SK-N-SH (cell line): ENCODE measurements at regions not wholly inside any gene's neighbourhood (a gene's known extent, or its start where the extent isn't known, plus 50 kb on each side); places are given as distances from the start of the nearest gene placed in this dataset.

Experiments used
- CTCF ChIA-PET: fragments of 300-600, 350-600 bp; formaldehyde crosslinking; extraction: SDS; loops from one replicate; lab custom pipeline; 2021; lab: Yijun Ruan, JAX
- POLR2A ChIA-PET: fragments of 350-600 bp; sonication (Branson Sonifier 250); formaldehyde crosslinking; extraction: SDS; loops from one replicate; lab custom pipeline; 2020; ENCODE audit warnings: antibody characterized with exemption, inconsistent platforms; lab: Yijun Ruan, JAX
- DNase-seq: peaks from one replicate; pipeline ENCODE4 v3.0.0; 2012
- H2AFZ ChIP-seq: fragments of 200-600 bp; sonication (generic); 2 replicates; pipeline ENCODE4 v1.8.1; 2016; ENCODE audit warnings: antibody characterized with exemption, mild to moderate bottlenecking, low read depth
- H3F3A ChIP-seq: fragments of 200-600 bp; sonication (generic); replicated peaks from 2 replicates; pipeline ENCODE3; 2016; ENCODE audit warnings: antibody characterized with exemption, mild to moderate bottlenecking; ENCODE audit not compliant: insufficient read depth
- H3K27ac ChIP-seq, 2 experiments: fragments of 200-500 bp in 1 of 2; fragments of 200-600 bp in 1 of 2; sonication (Bioruptor generic) in 1 of 2; sonication (generic), shearing (Covaris generic) in 1 of 2; 2 replicates each; pipeline versions ENCODE4 v1.5.1 to v1.6.1; 2014 to 2016; ENCODE audit warnings: low read depth in 2 of 2, inconsistent platforms in 1 of 2, low read length in 1 of 2, mild to moderate bottlenecking in 1 of 2, mixed read lengths in 1 of 2
- H3K27me3 ChIP-seq: fragments of 200-600 bp; sonication (generic), shearing (Covaris generic); 2 replicates; pipeline ENCODE4 v1.6.1; 2016; ENCODE audit warnings: mixed run types; ENCODE audit not compliant: insufficient read depth
- H3K36me3 ChIP-seq, 2 experiments: fragments of 200-500 bp in 1 of 2; fragments of 200-600 bp in 1 of 2; sonication (Bioruptor generic) in 1 of 2; sonication (generic) in 1 of 2; replicated peaks in 1 of 2; 2 replicates each; pipeline versions ENCODE3 to v1.5.1; 2014 to 2016; ENCODE audit warnings: low read length in 1 of 2, mild to moderate bottlenecking in 1 of 2; ENCODE audit not compliant: insufficient read depth in 2 of 2, control insufficient read depth in 1 of 2
- H3K4me1 ChIP-seq, 2 experiments: fragments of 200-500 bp in 1 of 2; fragments of 200-600 bp in 1 of 2; sonication (Bioruptor generic) in 1 of 2; sonication (generic), shearing (Covaris generic) in 1 of 2; 2 replicates each; pipeline versions ENCODE4 v1.5.1 to v1.6.1; 2014 to 2016; ENCODE audit warnings: low read depth in 1 of 2, low read length in 1 of 2, mixed run types in 1 of 2; ENCODE audit not compliant: insufficient read depth in 2 of 2, control insufficient read depth in 1 of 2
- H3K4me2 ChIP-seq: fragments of 200-600 bp; sonication (generic), shearing (Covaris generic); 2 replicates; pipeline ENCODE4 v1.6.1; 2017; ENCODE audit warnings: mixed run types
- H3K4me3 ChIP-seq, 2 experiments: fragments of 200-500 bp in 1 of 2; fragments of 200-600 bp in 1 of 2; sonication (Bioruptor generic) in 1 of 2; sonication (generic), shearing (Covaris generic) in 1 of 2; 2 replicates each; pipeline versions ENCODE4 v1.5.1 to v1.8.1; 2014 to 2016; ENCODE audit warnings: low read depth in 2 of 2, inconsistent platforms in 1 of 2, low read length in 1 of 2, mild to moderate bottlenecking in 1 of 2, mixed read lengths in 1 of 2, moderate library complexity in 1 of 2
- H3K79me2 ChIP-seq: fragments of 200-600 bp; sonication (generic); 2 replicates; pipeline ENCODE4 v1.8.1; 2017; ENCODE audit warnings: mild to moderate bottlenecking; ENCODE audit not compliant: insufficient read depth
- H3K9ac ChIP-seq: fragments of 200-600 bp; sonication (generic); 2 replicates; pipeline ENCODE4 v1.6.1; 2017; ENCODE audit warnings: mixed run types
- H3K9me2 ChIP-seq: fragments of 200-600 bp; sonication (generic); 2 replicates; pipeline ENCODE4 v1.6.1; 2017; ENCODE audit warnings: mixed run types
- H3K9me3 ChIP-seq: fragments of 200-600 bp; sonication (generic); 2 replicates; pipeline ENCODE4 v1.6.1; 2017; ENCODE audit warnings: mixed run types, mild to moderate bottlenecking, moderate library complexity
- H4K20me1 ChIP-seq: fragments of 200-600 bp; sonication (generic); 2 replicates; pipeline ENCODE4 v1.6.1; 2017; ENCODE audit warnings: mild to moderate bottlenecking, mixed run types; ENCODE audit not compliant: insufficient read depth
- CHD2 ChIP-seq: fragments of 150-350 bp; IDR thresholded peaks from 2 replicates; pipeline ENCODE4 v1.6.1; 2018; ENCODE audit warnings: low read length; ENCODE audit not compliant: partially characterized antibody
- CTCF ChIP-seq: fragments of 200-600 bp; sonication (generic); IDR thresholded peaks from 2 replicates; pipeline ENCODE4 v1.6.1; 2017; ENCODE audit warnings: antibody characterized with exemption, mild to moderate bottlenecking, moderate library complexity
- ELF1 ChIP-seq: IDR thresholded peaks from 2 replicates; pipeline ENCODE4 v1.4.0; 2012
- EP300 ChIP-seq, 2 experiments: IDR thresholded peaks; 2 replicates each; pipeline versions ENCODE4 v1.4.0 to v1.6.1; 2012; ENCODE audit warnings: borderline replicate concordance in 1 of 2, low read depth in 1 of 2, low read length in 1 of 2
- EZH2phosphoT487 ChIP-seq: fragments of 200-600 bp; sonication (generic); IDR thresholded peaks from 2 replicates; pipeline ENCODE4 v1.6.1; 2017; ENCODE audit warnings: low read depth, mixed run types, mild to moderate bottlenecking, antibody characterized with exemption, moderate library complexity, borderline replicate concordance
- FOSL2 ChIP-seq: IDR thresholded peaks from 2 replicates; pipeline ENCODE4 v1.4.0; 2012; ENCODE audit warnings: low read depth, mild to moderate bottlenecking, moderate library complexity, borderline replicate concordance
- FOXJ3 ChIP-seq: sonication (generic); formaldehyde crosslinking; IDR thresholded peaks from 2 replicates; pipeline ENCODE4 v1.5.1; 2020; ENCODE audit warnings: mild to moderate bottlenecking, missing genetic modification reagents
- IRF3 ChIP-seq: fragments of 150-350 bp; IDR thresholded peaks from 2 replicates; pipeline ENCODE4 v1.6.1; 2016; ENCODE audit warnings: mild to moderate bottlenecking, low read depth, low read length
- MAX ChIP-seq: IDR thresholded peaks from 2 replicates; pipeline ENCODE4 v1.4.0; 2012; ENCODE audit warnings: low read depth
- MEF2A ChIP-seq: IDR thresholded peaks from 2 replicates; pipeline ENCODE4 v1.4.0; 2012; ENCODE audit warnings: low read depth, borderline replicate concordance
- NFIC ChIP-seq: IDR thresholded peaks from 2 replicates; pipeline ENCODE4 v1.4.0; 2012; ENCODE audit warnings: borderline replicate concordance
- NRF1 ChIP-seq: IDR thresholded peaks from 2 replicates; pipeline ENCODE4 v1.6.1; 2012; ENCODE audit warnings: low read depth, mild to moderate bottlenecking, low read length
- POLR2AphosphoS5 ChIP-seq: IDR thresholded peaks from 2 replicates; pipeline ENCODE4 v1.6.1; 2012; ENCODE audit warnings: low read depth, low read length
- RCOR1 ChIP-seq: fragments of 150-350 bp; IDR thresholded peaks from 2 replicates; pipeline ENCODE4 v1.6.1; 2017; ENCODE audit warnings: antibody characterized with exemption, low read length
- SMC3 ChIP-seq: IDR thresholded peaks from 2 replicates; pipeline ENCODE4 v1.6.1; 2012; ENCODE audit warnings: low read depth, low read length, improper control_type of control experiment
- TAF1 ChIP-seq: IDR thresholded peaks from 2 replicates; pipeline ENCODE4 v1.6.1; 2012; ENCODE audit warnings: low read depth, mild to moderate bottlenecking, low read length, moderate library complexity, borderline replicate concordance
- TCF12 ChIP-seq: IDR thresholded peaks from 2 replicates; pipeline ENCODE4 v1.4.0; 2012
- TEAD4 ChIP-seq: IDR thresholded peaks from 2 replicates; pipeline ENCODE4 v1.4.0; 2012; ENCODE audit warnings: mild to moderate bottlenecking, borderline replicate concordance; ENCODE audit not compliant: insufficient read depth
- USF2 ChIP-seq: fragments of 150-350 bp; IDR thresholded peaks from 2 replicates; pipeline ENCODE4 v1.6.1; 2017; ENCODE audit warnings: antibody characterized with exemption, low read length, low read depth, borderline replicate concordance
- WGBS: methylation state at CpG from one replicate; pipeline ENCODE4 v1.1.6; 2017; ENCODE audit warnings: low lambda C conversion rate; 5-methylcytosine and 5-hydroxymethylcytosine counted together

GRCh38 chr21:29477347-29477746 is 178.6 kb downstream of the BACH1 start:
- no peak overlapping the region for H3K4me2 ChIP-seq
- no peak overlapping the region for H2AFZ ChIP-seq
- POLR2A ChIA-PET, result no interaction called here
- no peaks in the 10 kb centered on the region for H3F3A ChIP-seq
- H4K20me1 ChIP-seq, result no peaks in the 10 kb centered on the region
- H3K9me2 ChIP-seq, result no peaks in the 10 kb centered on the region
- peaks cover 0 to 8% of the 10 kb centered on the region in 2 experiments; a peak in 1 of 4 replicates for H3K4me1 ChIP-seq
- TF ChIP-seq TAF1 (no peak), MAX (no peak), MEF2A (no peak), TEAD4 (no peak), IRF3 (no peak)
- H3K9ac ChIP-seq, result no peak overlapping the region
- 88% methylated on average over 5 of the region's 5 CpGs for WGBS
- H3K27me3 ChIP-seq, result no peaks in the 10 kb centered on the region
- no peak for DNase-seq
- no peaks in the 10 kb centered on the region for H3K9me3 ChIP-seq
- no peaks in the 10 kb centered on the region for H3K79me2 ChIP-seq
- H3K36me3 ChIP-seq, result no peaks in the 10 kb centered on the region
- CTCF ChIA-PET, result interaction anchor here (1.0 to 2.2 kb wide), 10 partner anchors 9 to 567 kb away, joined by 3 to 14 read pairs (median 6); no protein-coding TSS in a partner anchor
- no peak overlapping the region for H3K4me3 ChIP-seq
- H3K27ac ChIP-seq, result no peak overlapping the region

GRCh38 chr21:29477941-29478340 is 179.2 kb downstream of the BACH1 start:
- H3K79me2 ChIP-seq, result no peaks in the 10 kb centered on the region
- no peak overlapping the region for H2AFZ ChIP-seq
- H3K27me3 ChIP-seq, result no peaks in the 10 kb centered on the region
- POLR2A ChIA-PET, result no interaction called here
- H3K4me3 ChIP-seq, result no peak overlapping the region
- H3K9me2 ChIP-seq, result no peaks in the 10 kb centered on the region
- DNase-seq, result no peak
- no peak overlapping the region for H3K9ac ChIP-seq
- H3K4me2 ChIP-seq, result no peak overlapping the region
- no peak overlapping the region for H3K27ac ChIP-seq
- no peaks in the 10 kb centered on the region for H3K36me3 ChIP-seq
- H4K20me1 ChIP-seq, result no peaks in the 10 kb centered on the region
- 86% methylated on average over 5 of the region's 5 CpGs for WGBS
- CTCF ChIA-PET, result interaction anchor here (1.0 to 2.2 kb wide), 8 partner anchors 8 to 390 kb away, joined by 3 to 14 read pairs (median 6); no protein-coding TSS in a partner anchor
- H3K4me1 ChIP-seq, result peaks cover 0 to 8% of the 10 kb centered on the region in 2 experiments; a peak in 1 of 4 replicates
- TF ChIP-seq EP300 (IDR thresholded peaks at IDR 0.05; ENCODE audit: borderline replicate concordance in 1 of 2, low read depth in 1 of 2, low read length in 1 of 2) (no peak), NRF1 (no peak), SMC3 (no peak), CTCF (no peak), EZH2phosphoT487 (no peak), USF2 (no peak), FOXJ3 (CRISPR knock-in tag) (no peak), RCOR1 (no peak), TCF12 (no peak), NFIC (no peak), FOSL2 (no peak), CHD2 (no peak), ELF1 (no peak), POLR2AphosphoS5 (no peak)
- H3F3A ChIP-seq, result no peaks in the 10 kb centered on the region
- H3K9me3 ChIP-seq, result no peaks in the 10 kb centered on the region
